ENCODE measurements at regions not wholly inside any gene's neighbourhood (a gene's known extent, or its start where the extent isn't known, plus 50 kb on each side); places are given as distances from the start of the nearest gene placed in this dataset.

DNA sequence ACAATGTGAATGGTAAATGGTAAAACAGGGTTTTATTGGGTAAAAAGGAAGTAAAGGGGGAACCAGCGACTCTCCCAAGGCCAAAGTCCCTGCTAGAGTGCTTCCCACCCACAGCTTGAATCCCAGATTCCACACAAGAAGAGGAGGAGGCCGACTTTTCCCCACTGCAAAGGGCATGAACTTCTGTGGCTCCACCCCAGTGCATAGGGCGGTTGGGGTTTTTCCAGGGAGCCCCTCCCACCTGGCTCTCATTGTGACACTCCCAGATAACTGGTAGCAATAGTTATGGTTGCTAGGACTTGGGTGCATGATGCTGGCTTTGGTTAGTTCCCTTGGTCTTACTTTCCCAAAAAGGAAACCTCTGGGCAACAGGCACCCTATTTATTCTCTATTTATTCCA, 666.0 kb upstream of the CA10 start:
- TF ChIP-seq ESRRG (CRISPR knock-in tag; IDR thresholded peaks at IDR 0.05) = no peak
- TF ChIP-seq, protein P1, sequence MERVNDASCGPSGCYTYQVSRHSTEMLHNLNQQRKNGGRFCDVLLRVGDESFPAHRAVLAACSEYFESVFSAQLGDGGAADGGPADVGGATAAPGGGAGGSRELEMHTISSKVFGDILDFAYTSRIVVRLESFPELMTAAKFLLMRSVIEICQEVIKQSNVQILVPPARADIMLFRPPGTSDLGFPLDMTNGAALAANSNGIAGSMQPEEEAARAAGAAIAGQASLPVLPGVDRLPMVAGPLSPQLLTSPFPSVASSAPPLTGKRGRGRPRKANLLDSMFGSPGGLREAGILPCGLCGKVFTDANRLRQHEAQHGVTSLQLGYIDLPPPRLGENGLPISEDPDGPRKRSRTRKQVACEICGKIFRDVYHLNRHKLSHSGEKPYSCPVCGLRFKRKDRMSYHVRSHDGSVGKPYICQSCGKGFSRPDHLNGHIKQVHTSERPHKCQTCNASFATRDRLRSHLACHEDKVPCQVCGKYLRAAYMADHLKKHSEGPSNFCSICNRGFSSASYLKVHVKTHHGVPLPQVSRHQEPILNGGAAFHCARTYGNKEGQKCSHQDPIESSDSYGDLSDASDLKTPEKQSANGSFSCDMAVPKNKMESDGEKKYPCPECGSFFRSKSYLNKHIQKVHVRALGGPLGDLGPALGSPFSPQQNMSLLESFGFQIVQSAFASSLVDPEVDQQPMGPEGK (CRISPR knock-in tag; IDR thresholded peaks at IDR 0.05; ENCODE audit: borderline replicate concordance) = no peak
- TF ChIP-seq ZNF565 (CRISPR knock-in tag; conservative IDR thresholded peaks at IDR 0.05; ENCODE audit: low read depth) = no peak
- TF ChIP-seq ZFP3 (CRISPR knock-in tag; IDR thresholded peaks at IDR 0.05) = no peak
- no peak for TF ChIP-seq OSR1 (CRISPR knock-in tag; IDR thresholded peaks at IDR 0.05)
- no peak for TF ChIP-seq BACH2 (CRISPR knock-in tag; IDR thresholded peaks at IDR 0.05; ENCODE audit: borderline replicate concordance)
- TF ChIP-seq, protein P2, sequence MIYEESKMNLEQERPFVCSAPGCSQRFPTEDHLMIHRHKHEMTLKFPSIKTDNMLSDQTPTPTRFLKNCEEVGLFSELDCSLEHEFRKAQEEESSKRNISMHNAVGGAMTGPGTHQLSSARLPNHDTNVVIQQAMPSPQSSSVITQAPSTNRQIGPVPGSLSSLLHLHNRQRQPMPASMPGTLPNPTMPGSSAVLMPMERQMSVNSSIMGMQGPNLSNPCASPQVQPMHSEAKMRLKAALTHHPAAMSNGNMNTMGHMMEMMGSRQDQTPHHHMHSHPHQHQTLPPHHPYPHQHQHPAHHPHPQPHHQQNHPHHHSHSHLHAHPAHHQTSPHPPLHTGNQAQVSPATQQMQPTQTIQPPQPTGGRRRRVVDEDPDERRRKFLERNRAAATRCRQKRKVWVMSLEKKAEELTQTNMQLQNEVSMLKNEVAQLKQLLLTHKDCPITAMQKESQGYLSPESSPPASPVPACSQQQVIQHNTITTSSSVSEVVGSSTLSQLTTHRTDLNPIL (CRISPR knock-in tag; IDR thresholded peaks at IDR 0.05; ENCODE audit: low read depth) = no peak
- no peak for TF ChIP-seq SNAI2 (CRISPR knock-in tag; IDR thresholded peaks at IDR 0.05)
- TF ChIP-seq GLIS3 (CRISPR knock-in tag; IDR thresholded peaks at IDR 0.05) = no peak
- TF ChIP-seq TCF4 (CRISPR knock-in tag; IDR thresholded peaks at IDR 0.05; ENCODE audit: borderline replicate concordance) = no peak
- no peak for TF ChIP-seq ISL1 (CRISPR knock-in tag; IDR thresholded peaks at IDR 0.05)
- TF ChIP-seq, protein P3, sequence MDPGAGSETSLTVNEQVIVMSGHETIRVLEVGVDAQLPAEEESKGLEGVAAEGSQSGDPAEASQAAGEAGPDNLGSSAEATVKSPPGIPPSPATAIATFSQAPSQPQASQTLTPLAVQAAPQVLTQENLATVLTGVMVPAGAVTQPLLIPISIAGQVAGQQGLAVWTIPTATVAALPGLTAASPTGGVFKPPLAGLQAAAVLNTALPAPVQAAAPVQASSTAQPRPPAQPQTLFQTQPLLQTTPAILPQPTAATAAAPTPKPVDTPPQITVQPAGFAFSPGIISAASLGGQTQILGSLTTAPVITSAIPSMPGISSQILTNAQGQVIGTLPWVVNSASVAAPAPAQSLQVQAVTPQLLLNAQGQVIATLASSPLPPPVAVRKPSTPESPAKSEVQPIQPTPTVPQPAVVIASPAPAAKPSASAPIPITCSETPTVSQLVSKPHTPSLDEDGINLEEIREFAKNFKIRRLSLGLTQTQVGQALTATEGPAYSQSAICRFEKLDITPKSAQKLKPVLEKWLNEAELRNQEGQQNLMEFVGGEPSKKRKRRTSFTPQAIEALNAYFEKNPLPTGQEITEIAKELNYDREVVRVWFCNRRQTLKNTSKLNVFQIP (CRISPR knock-in tag; IDR thresholded peaks at IDR 0.05; ENCODE audit: borderline replicate concordance, low read depth) = no peak
- TF ChIP-seq ZNF70 (CRISPR knock-in tag; IDR thresholded peaks at IDR 0.05) = no peak
- TF ChIP-seq ZC3H10 (CRISPR knock-in tag; IDR thresholded peaks at IDR 0.05) = no peak
- TF ChIP-seq ZFP30 (CRISPR knock-in tag; IDR thresholded peaks at IDR 0.05) = no peak
- no peak for TF ChIP-seq TOX (CRISPR knock-in tag; IDR thresholded peaks at IDR 0.05; ENCODE audit: borderline replicate concordance)
- no peak for TF ChIP-seq CSDC2 (CRISPR knock-in tag; IDR thresholded peaks at IDR 0.05)
- TF ChIP-seq ARNTL (CRISPR knock-in tag; IDR thresholded peaks at IDR 0.05; ENCODE audit: borderline replicate concordance, low read depth) = no peak
- TF ChIP-seq, protein P4, sequence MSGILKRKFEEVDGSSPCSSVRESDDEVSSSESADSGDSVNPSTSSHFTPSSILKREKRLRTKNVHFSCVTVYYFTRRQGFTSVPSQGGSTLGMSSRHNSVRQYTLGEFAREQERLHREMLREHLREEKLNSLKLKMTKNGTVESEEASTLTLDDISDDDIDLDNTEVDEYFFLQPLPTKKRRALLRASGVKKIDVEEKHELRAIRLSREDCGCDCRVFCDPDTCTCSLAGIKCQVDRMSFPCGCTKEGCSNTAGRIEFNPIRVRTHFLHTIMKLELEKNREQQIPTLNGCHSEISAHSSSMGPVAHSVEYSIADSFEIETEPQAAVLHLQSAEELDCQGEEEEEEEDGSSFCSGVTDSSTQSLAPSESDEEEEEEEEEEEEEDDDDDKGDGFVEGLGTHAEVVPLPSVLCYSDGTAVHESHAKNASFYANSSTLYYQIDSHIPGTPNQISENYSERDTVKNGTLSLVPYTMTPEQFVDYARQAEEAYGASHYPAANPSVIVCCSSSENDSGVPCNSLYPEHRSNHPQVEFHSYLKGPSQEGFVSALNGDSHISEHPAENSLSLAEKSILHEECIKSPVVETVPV (CRISPR knock-in tag; IDR thresholded peaks at IDR 0.05) = no peak
- no peak for ATAC-seq

DNA sequence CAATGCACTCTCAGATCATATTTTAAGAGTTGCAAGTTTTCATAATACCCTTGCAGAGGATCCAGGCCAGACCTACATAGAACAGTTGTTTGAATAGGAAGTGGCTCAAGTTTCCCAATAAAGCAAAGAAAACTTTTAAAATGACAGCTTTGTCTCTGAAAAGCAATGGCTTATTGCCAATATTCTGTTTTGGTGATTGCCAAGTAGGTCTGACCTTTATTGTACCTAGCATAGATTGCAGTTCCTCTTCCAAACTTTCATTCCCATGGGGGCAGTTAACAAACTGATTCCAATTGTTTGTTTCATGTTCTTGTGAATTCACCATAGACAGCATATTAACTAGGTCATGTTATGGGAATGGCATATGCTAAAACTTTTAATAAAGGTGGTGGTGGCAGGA, 664.6 kb upstream of the CA10 start:
- TF ChIP-seq GLIS3 (CRISPR knock-in tag; IDR thresholded peaks at IDR 0.05) = no peak
- no peak for TF ChIP-seq ZC3H10 (CRISPR knock-in tag; IDR thresholded peaks at IDR 0.05)
- TF ChIP-seq TOX (CRISPR knock-in tag; IDR thresholded peaks at IDR 0.05; ENCODE audit: borderline replicate concordance) = no peak
- no peak for TF ChIP-seq ISL1 (CRISPR knock-in tag; IDR thresholded peaks at IDR 0.05)
- TF ChIP-seq ZFP3 (CRISPR knock-in tag; IDR thresholded peaks at IDR 0.05) = no peak
- TF ChIP-seq, protein P4 (CRISPR knock-in tag; IDR thresholded peaks at IDR 0.05) = no peak
- TF ChIP-seq ESRRG (CRISPR knock-in tag; IDR thresholded peaks at IDR 0.05) = no peak
- TF ChIP-seq ZFP30 (CRISPR knock-in tag; IDR thresholded peaks at IDR 0.05) = no peak
- no peak for TF ChIP-seq ZNF565 (CRISPR knock-in tag; conservative IDR thresholded peaks at IDR 0.05; ENCODE audit: low read depth)
- TF ChIP-seq, protein P2 (CRISPR knock-in tag; IDR thresholded peaks at IDR 0.05; ENCODE audit: low read depth) = no peak
- no peak for ATAC-seq

DNA sequence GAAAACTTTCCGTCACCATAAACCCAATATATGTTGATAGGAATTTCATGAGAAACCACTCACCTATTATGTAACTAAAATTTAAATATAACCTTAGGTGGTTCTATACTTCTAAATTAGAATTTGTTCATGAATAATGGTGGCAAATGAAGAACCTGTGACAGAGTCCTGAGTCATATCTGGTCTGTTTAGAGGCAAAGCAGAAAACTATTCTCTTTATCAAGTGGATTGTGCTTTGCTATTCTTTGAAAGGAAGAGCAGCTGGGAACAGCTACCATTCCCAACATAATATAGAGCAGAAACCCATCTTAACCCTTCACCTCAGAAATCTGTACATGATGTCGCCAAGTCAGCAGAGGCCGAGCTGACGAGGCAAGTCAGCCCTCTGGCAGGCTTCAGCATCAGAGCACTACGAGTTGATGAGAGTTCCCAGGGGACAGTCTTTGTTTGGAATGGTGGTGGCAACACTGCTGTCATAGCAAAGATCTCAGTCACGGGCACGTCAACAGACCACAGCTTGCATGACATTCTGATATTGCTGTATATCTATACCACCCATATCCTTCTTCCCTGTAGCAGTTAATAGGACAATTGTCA, 631.9 kb upstream of the CA10 start:
- no peak for ATAC-seq
- TF ChIP-seq BACH2 (CRISPR knock-in tag; IDR thresholded peaks at IDR 0.05; ENCODE audit: borderline replicate concordance) = no peak
- no peak for TF ChIP-seq PPARA (CRISPR knock-in tag; IDR thresholded peaks at IDR 0.05; ENCODE audit: borderline replicate concordance)

All from SK-N-SH treated with all-trans-retinoic acid at 6 μM for 48 hours (cell line).